Fibroblast of lung (primary cell): ENCODE measurements at regions not wholly inside any gene's neighbourhood (a gene's known extent, or its start where the extent isn't known, plus 50 kb on each side); places are given as distances from the start of the nearest gene placed in this dataset.

Experiments
- CTCF ChIP-seq, 2 donors: IDR thresholded peaks in 1 of 2; conservative IDR thresholded peaks in 1 of 2; 1 replicate in 1 of 2; 2 replicates in 1 of 2; pipeline ENCODE4 v1.5.1; 2011 to 2012; ENCODE audit warnings: low read length in 2 of 2, control low read depth in 1 of 2, inconsistent platforms in 1 of 2, low read depth in 1 of 2, mild to moderate bottlenecking in 1 of 2
- EZH2 ChIP-seq: IDR thresholded peaks from 2 replicates; pipeline ENCODE4 v1.5.1; 2012; ENCODE audit warnings: low read length, control low read depth, mild to moderate bottlenecking; ENCODE audit errors: missing control alignments

GRCh38 chr6:122114717-122115116 is 284.7 kb upstream of the HSF2 start:
- TF ChIP-seq CTCF (conservative IDR thresholded peaks at IDR 0.05 in 1 of 2, IDR thresholded peaks at IDR 0.05 in 1 of 2; ENCODE audit: low read depth in 1 of 2, low read length in 2 of 2) (no peak), EZH2 (no peak)
